ENCODE measurements at regions not wholly inside any gene's neighbourhood (a gene's known extent, or its start where the extent isn't known, plus 50 kb on each side); places are given as distances from the start of the nearest gene placed in this dataset.

- TF ChIP-seq POLR2AphosphoS5 (IDR thresholded peaks at IDR 0.05) (no peak), EP300 (IDR thresholded peaks at IDR 0.05) (no peak)
Observed at GRCh38 chr5:2856206-2856605, 104.7 kb upstream of the IRX2 start.
